ENCODE measurements at regions not wholly inside any gene's neighbourhood (a gene's known extent, or its start where the extent isn't known, plus 50 kb on each side); places are given as distances from the start of the nearest gene placed in this dataset.

GRCh38 chr13:60869225-60869624, 472.2 kb downstream of the TDRD3 start:
- no peaks in the 10 kb centered on the region for H3K27me3 ChIP-seq (ENCODE audit: insufficient read depth)
- no peaks in the 10 kb centered on the region for H3K9me2 ChIP-seq
- no peak overlapping the region for H3K4me2 ChIP-seq
- TF ChIP-seq GABPA (IDR thresholded peaks at IDR 0.05; ENCODE audit: low read depth) = no peak
- TF ChIP-seq CHD2 (IDR thresholded peaks at IDR 0.05; ENCODE audit: low read length, partially characterized antibody) = no peak
- no peak for TF ChIP-seq TEAD4 (IDR thresholded peaks at IDR 0.05; ENCODE audit: borderline replicate concordance, insufficient read depth)
- no peak for TF ChIP-seq PBX3 (IDR thresholded peaks at IDR 0.05)
- no peak for TF ChIP-seq USF1 (IDR thresholded peaks at IDR 0.05; ENCODE audit: borderline replicate concordance, low read depth)
- no peak for TF ChIP-seq ZBTB33 (IDR thresholded peaks at IDR 0.05; ENCODE audit: borderline replicate concordance, low read depth)
- no peak for TF ChIP-seq GATA2 (CRISPR knock-in tag; IDR thresholded peaks at IDR 0.05)
- TF ChIP-seq EZH2phosphoT487 (IDR thresholded peaks at IDR 0.05; ENCODE audit: borderline replicate concordance, low read depth) = no peak
- TF ChIP-seq EP300 (IDR thresholded peaks at IDR 0.05; ENCODE audit: borderline replicate concordance in 1 of 2, low read depth in 1 of 2, low read length in 1 of 2) = no peak
- ChIA-PET POLR2A (no interaction called here), CTCF (no interaction called here)
- H3F3A ChIP-seq (replicated peaks; ENCODE audit: insufficient read depth) = no peaks in the 10 kb centered on the region
- H2AFZ ChIP-seq (ENCODE audit: low read depth) = no peak overlapping the region
- no peak overlapping the region for H3K4me3 ChIP-seq (ENCODE audit: low read depth in 2 of 2, low read length in 1 of 2)
- WGBS (ENCODE audit: low lambda C conversion rate) = 0% methylated on average over 2 of the region's 3 CpGs
- no peaks in the 10 kb centered on the region for H4K20me1 ChIP-seq (ENCODE audit: insufficient read depth)
- H3K4me1 ChIP-seq (ENCODE audit: control insufficient read depth in 1 of 2, insufficient read depth in 2 of 2, low read depth in 1 of 2, low read length in 1 of 2) = no peaks in the 10 kb centered on the region
- H3K36me3 ChIP-seq (replicated peaks in 1 of 2; ENCODE audit: control insufficient read depth in 1 of 2, insufficient read depth in 2 of 2, low read length in 1 of 2) = no peaks in the 10 kb centered on the region
- no peaks in the 10 kb centered on the region for H3K79me2 ChIP-seq (ENCODE audit: insufficient read depth)
- no peak overlapping the region for H3K9ac ChIP-seq
- no peak for DNase-seq
- no peak overlapping the region for H3K27ac ChIP-seq (ENCODE audit: low read depth in 2 of 2, low read length in 1 of 2)
- 0 out of 2 replicates have a peak, but pooled peaks cover 6% of the 10 kb centered on the region for H3K9me3 ChIP-seq

GRCh38 chr13:60862036-60862435, 465.0 kb downstream of the TDRD3 start:
- Histone ChIP-seq H3K9me2 (no peaks in the 10 kb centered on the region), H3K79me2 (ENCODE audit: insufficient read depth) (no peaks in the 10 kb centered on the region), H3K4me3 (ENCODE audit: low read depth in 2 of 2, low read length in 1 of 2) (no peak overlapping the region), H3F3A (replicated peaks; ENCODE audit: insufficient read depth) (no peaks in the 10 kb centered on the region), H3K4me2 (no peak overlapping the region), H3K27ac (ENCODE audit: low read depth in 2 of 2, low read length in 1 of 2) (no peak overlapping the region), H3K36me3 (replicated peaks in 1 of 2; ENCODE audit: control insufficient read depth in 1 of 2, insufficient read depth in 2 of 2, low read length in 1 of 2) (no peaks in the 10 kb centered on the region), H2AFZ (ENCODE audit: low read depth) (no peak overlapping the region), H3K27me3 (ENCODE audit: insufficient read depth) (no peaks in the 10 kb centered on the region), H3K9me3 (no peaks in the 10 kb centered on the region; the same call in 1 of the 2 replicates), H3K4me1 (ENCODE audit: control insufficient read depth in 1 of 2, insufficient read depth in 2 of 2, low read depth in 1 of 2, low read length in 1 of 2) (no peaks in the 10 kb centered on the region), H4K20me1 (ENCODE audit: insufficient read depth) (no peaks in the 10 kb centered on the region), H3K9ac (no peak overlapping the region)
- ChIA-PET POLR2A (no interaction called here), CTCF (no interaction called here)
- TF ChIP-seq RCOR1 (IDR thresholded peaks at IDR 0.05; ENCODE audit: low read length) (no peak), FOXJ3 (CRISPR knock-in tag; IDR thresholded peaks at IDR 0.05) (no peak), TEAD4 (IDR thresholded peaks at IDR 0.05; ENCODE audit: borderline replicate concordance, insufficient read depth) (no peak), MAX (IDR thresholded peaks at IDR 0.05; ENCODE audit: low read depth) (no peak)
- DNase-seq = no peak
- 57% methylated on average over 1 of the region's 1 CpG for WGBS (ENCODE audit: low lambda C conversion rate)

All from SK-N-SH (cell line).